H9 (cell line): ENCODE measurements at regions not wholly inside any gene's neighbourhood (a gene's known extent, or its start where the extent isn't known, plus 50 kb on each side); places are given as distances from the start of the nearest gene placed in this dataset.

Experiments used
- DNase-seq: peaks from one replicate; pipeline ENCODE4 v3.0.0-alpha.2; 2017
- H2AFZ ChIP-seq: one replicate; pipeline ENCODE4 v1.6.1; 2013; ENCODE audit warnings: mild to moderate bottlenecking, low read length, control low read depth, moderate library complexity
- H2AK5ac ChIP-seq: 2 replicates; pipeline ENCODE4 v1.6.1; 2013; ENCODE audit warnings: low read length, control low read depth, mixed read lengths; ENCODE audit not compliant: insufficient read length
- H2BK120ac ChIP-seq: one replicate; pipeline ENCODE4 v1.6.1; 2013; ENCODE audit warnings: low read depth, mild to moderate bottlenecking, low read length, control low read depth, inconsistent platforms; ENCODE audit not compliant: poor library complexity, severe bottlenecking
- H2BK12ac ChIP-seq: 2 replicates; pipeline ENCODE4 v1.6.1; 2013; ENCODE audit warnings: low read length, control low read depth, mixed read lengths, low read depth; ENCODE audit not compliant: insufficient read length
- H2BK15ac ChIP-seq: 2 replicates; pipeline ENCODE4 v1.6.1; 2013; ENCODE audit warnings: low read depth, low read length, control low read depth
- H2BK20ac ChIP-seq: one replicate; pipeline ENCODE4 v1.6.1; 2013; ENCODE audit warnings: low read depth, mild to moderate bottlenecking, low read length, control low read depth, inconsistent platforms; ENCODE audit not compliant: poor library complexity, severe bottlenecking
- H2BK5ac ChIP-seq: 2 replicates; pipeline ENCODE4 v1.6.1; 2013; ENCODE audit warnings: low read length, control low read depth, mixed read lengths; ENCODE audit not compliant: insufficient read length
- H3K14ac ChIP-seq: 2 replicates; pipeline ENCODE4 v1.6.1; 2013; ENCODE audit warnings: low read length, control low read depth; ENCODE audit not compliant: insufficient read depth
- H3K18ac ChIP-seq: 2 replicates; pipeline ENCODE4 v1.6.1; 2013; ENCODE audit warnings: low read depth, mild to moderate bottlenecking, mixed read lengths, low read length, control low read depth; ENCODE audit not compliant: insufficient read length
- H3K23ac ChIP-seq: 2 replicates; pipeline ENCODE4 v1.6.1; 2013; ENCODE audit warnings: low read length, control low read depth, mixed read lengths, low read depth; ENCODE audit not compliant: insufficient read length
- H3K23me2 ChIP-seq: 2 replicates; pipeline ENCODE4 v1.6.1; 2013; ENCODE audit warnings: low read depth, mild to moderate bottlenecking, mixed read lengths, low read length, control low read depth; ENCODE audit not compliant: insufficient read length, poor library complexity, severe bottlenecking
- H3K27ac ChIP-seq: 2 replicates; pipeline ENCODE4 v1.5.1; 2013; ENCODE audit warnings: low read length, control low read depth, mixed read lengths, low read depth; ENCODE audit not compliant: insufficient read length
- H3K27me3 ChIP-seq: 2 replicates; pipeline ENCODE4 v1.6.1; 2013; ENCODE audit warnings: low read length, control low read depth, inconsistent platforms; ENCODE audit not compliant: insufficient read depth
- H3K4ac ChIP-seq: 2 replicates; pipeline ENCODE4 v1.6.1; 2013; ENCODE audit warnings: low read depth, mild to moderate bottlenecking, control low read depth, inconsistent platforms, low read length, moderate library complexity
- H3K4me1 ChIP-seq: 2 replicates; pipeline ENCODE4 v1.6.1; 2013; ENCODE audit warnings: low read length, control low read depth, inconsistent platforms; ENCODE audit not compliant: insufficient read depth
- H3K4me2 ChIP-seq: 2 replicates; pipeline ENCODE4 v1.6.1; 2013; ENCODE audit warnings: low read length, control low read depth, mixed read lengths; ENCODE audit not compliant: insufficient read length, insufficient read depth
- H3K56ac ChIP-seq: 2 replicates; pipeline ENCODE4 v1.6.1; 2013; ENCODE audit warnings: low read depth, mild to moderate bottlenecking, mixed read lengths, low read length, control low read depth; ENCODE audit not compliant: insufficient read length
- H3K79me1 ChIP-seq: 2 replicates; pipeline ENCODE4 v1.6.1; 2013; ENCODE audit warnings: low read depth, mild to moderate bottlenecking, moderate library complexity, low read length, control low read depth, inconsistent platforms; ENCODE audit not compliant: insufficient read depth, poor library complexity, severe bottlenecking
- H3K79me2 ChIP-seq: 2 replicates; pipeline ENCODE4 v1.6.1; 2013; ENCODE audit warnings: low read length, control low read depth, inconsistent platforms; ENCODE audit not compliant: insufficient read depth
- H3K9ac ChIP-seq: 2 replicates; pipeline ENCODE4 v1.6.1; 2013; ENCODE audit warnings: low read length, control low read depth, mixed read lengths; ENCODE audit not compliant: insufficient read length; ENCODE audit errors: extremely low read depth
- H3K9me3 ChIP-seq: one replicate; pipeline ENCODE4 v1.6.1; 2013; ENCODE audit warnings: low read depth, low read length, inconsistent platforms; ENCODE audit not compliant: control insufficient read depth
- H3T11ph ChIP-seq: one replicate; pipeline ENCODE4 v1.6.1; 2013; ENCODE audit warnings: mild to moderate bottlenecking, low read length, control low read depth, inconsistent platforms
- H4K20me1 ChIP-seq: one replicate; pipeline ENCODE4 v1.6.1; 2013; ENCODE audit not compliant: control insufficient read depth, insufficient read length, insufficient read depth
- H4K5ac ChIP-seq: 2 replicates; pipeline ENCODE4 v1.6.1; 2013; ENCODE audit warnings: low read depth, mild to moderate bottlenecking, mixed read lengths, low read length, control low read depth; ENCODE audit not compliant: insufficient read length
- H4K8ac ChIP-seq: replicated peaks from 2 replicates; pipeline ENCODE4 v1.6.1; 2013; ENCODE audit warnings: low read length, control low read depth, mixed read lengths, low read depth; ENCODE audit not compliant: insufficient read length
- H4K91ac ChIP-seq: 2 replicates; pipeline ENCODE4 v1.6.1; 2013; ENCODE audit warnings: low read depth, mild to moderate bottlenecking, moderate library complexity, mixed read lengths, low read length, control low read depth; ENCODE audit not compliant: insufficient read length
- H3K27ac Mint-ChIP-seq, 3 experiments: 2 replicates in 2 of 3; 3 replicates in 1 of 3; pipeline ENCODE4 v1.8.0; 2020 to 2021; ENCODE audit warnings: mixed read lengths in 3 of 3, mild to moderate bottlenecking in 1 of 3, moderate library complexity in 1 of 3
- H3K27me3 Mint-ChIP-seq: 2 replicates; pipeline ENCODE4 v1.8.0; 2021; ENCODE audit warnings: low read depth, mild to moderate bottlenecking, moderate library complexity, mixed read lengths
- H3K36me3 Mint-ChIP-seq, 3 experiments: 2 replicates in 2 of 3; 3 replicates in 1 of 3; pipeline ENCODE4 v1.8.0; 2020 to 2021; ENCODE audit warnings: low read depth in 3 of 3, mixed read lengths in 3 of 3; ENCODE audit not compliant: insufficient read depth in 1 of 3
- H3K4me1 Mint-ChIP-seq, 2 experiments: 2 replicates each; pipeline ENCODE4 v1.8.0; 2020; ENCODE audit warnings: mixed read lengths in 2 of 2
- H3K4me3 Mint-ChIP-seq, 2 experiments: 2 replicates in 1 of 2; 3 replicates in 1 of 2; pipeline ENCODE4 v1.8.0; 2020 to 2021; ENCODE audit warnings: mild to moderate bottlenecking in 2 of 2, mixed read lengths in 2 of 2, moderate library complexity in 1 of 2
- H3K9me3 Mint-ChIP-seq, 2 experiments: 2 replicates in 1 of 2; 3 replicates in 1 of 2; pipeline ENCODE4 v1.8.0; 2020; ENCODE audit warnings: mild to moderate bottlenecking in 2 of 2, mixed read lengths in 2 of 2, moderate library complexity in 1 of 2
- WGBS: extraction: QIAGEN DNeasy Blood & Tissue Kit; methylation state at CpG from one replicate; pipeline ENCODE4 v1.1.7; 2013; ENCODE audit warnings: missing lambda C conversion rate, low lambda C conversion rate, mixed read lengths; ENCODE audit not compliant: insufficient read length; ENCODE audit errors: extremely low coverage; 5-methylcytosine and 5-hydroxymethylcytosine counted together
- TF ChIP-seq, protein P1 (sequence below): fragments of 200-600 bp; sonication (generic); conservative IDR thresholded peaks from 3 replicates; pipeline ENCODE4 v1.8.0; 2021; ENCODE audit warnings: antibody characterized with exemption, mild to moderate bottlenecking

DNA sequence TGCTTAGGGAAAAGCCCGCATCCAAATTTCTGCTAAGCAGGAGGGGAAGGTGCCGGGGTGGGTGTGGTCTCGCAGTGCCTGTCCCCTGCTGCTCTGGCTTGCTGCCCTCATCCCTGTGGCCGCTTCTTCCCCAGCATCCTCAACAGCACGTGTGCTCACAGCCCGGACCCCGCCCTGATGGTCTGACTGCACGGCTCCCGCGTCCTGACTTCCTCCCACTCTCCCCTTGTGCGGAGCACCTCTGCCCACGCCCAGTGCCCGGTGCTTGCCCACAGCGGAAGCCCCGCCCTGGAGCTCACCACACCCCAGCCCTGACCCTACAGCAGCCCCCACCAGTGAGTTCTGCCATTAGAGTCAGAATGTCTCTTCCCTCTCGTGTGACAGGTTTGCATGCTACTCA lies 277.9 kb downstream of the NDUFA10 start:
- no peak overlapping the region for H2BK12ac ChIP-seq

More for the DNA sequence above, 277.9 kb downstream of the NDUFA10 start:
- Histone ChIP-seq H3K79me1 (no peaks in the 10 kb centered on the region), H2BK20ac (no peak overlapping the region), H3K14ac (no peak overlapping the region; the same call in 1 of the 2 replicates), H3K79me2 (no peaks in the 10 kb centered on the region), H3K56ac (no peak overlapping the region), H3K23me2 (no peaks in the 10 kb centered on the region), H3K4me1 (no peaks in the 10 kb centered on the region), H3K23ac (no peak overlapping the region), H2BK15ac (no peak overlapping the region), H3T11ph (no peak overlapping the region), H3K27ac (no peak overlapping the region), H3K18ac (no peak overlapping the region), H2BK120ac (no peak overlapping the region), H3K4me2 (no peak overlapping the region), H3K9ac (no peak overlapping the region), H3K9me3 (no peaks in the 10 kb centered on the region), H2AK5ac (no peak overlapping the region), H2BK5ac (no peak overlapping the region), H4K8ac (no peak overlapping the region), H4K5ac (no peak overlapping the region), H3K27me3 (no peaks in the 10 kb centered on the region), H3K4ac (no peak overlapping the region), H2AFZ (no peak overlapping the region), H4K91ac (no peak overlapping the region), H4K20me1 (no peaks in the 10 kb centered on the region)
- no peak for DNase-seq
- peaks cover 6% of the 10 kb centered on the region; the same call in 1 of the 2 replicates for H3K27me3 Mint-ChIP-seq
- H3K9me3 Mint-ChIP-seq = no peaks in the 10 kb centered on the region
- H3K36me3 Mint-ChIP-seq = no peaks in the 10 kb centered on the region
- H3K4me1 Mint-ChIP-seq = peaks cover 5 to 7% of the 10 kb centered on the region in 2 experiments
- WGBS = no CpG with 5 or more reads among the region's 16 CpGs
- H3K27ac Mint-ChIP-seq = no peak overlapping the region
- TF ChIP-seq, protein P1, sequence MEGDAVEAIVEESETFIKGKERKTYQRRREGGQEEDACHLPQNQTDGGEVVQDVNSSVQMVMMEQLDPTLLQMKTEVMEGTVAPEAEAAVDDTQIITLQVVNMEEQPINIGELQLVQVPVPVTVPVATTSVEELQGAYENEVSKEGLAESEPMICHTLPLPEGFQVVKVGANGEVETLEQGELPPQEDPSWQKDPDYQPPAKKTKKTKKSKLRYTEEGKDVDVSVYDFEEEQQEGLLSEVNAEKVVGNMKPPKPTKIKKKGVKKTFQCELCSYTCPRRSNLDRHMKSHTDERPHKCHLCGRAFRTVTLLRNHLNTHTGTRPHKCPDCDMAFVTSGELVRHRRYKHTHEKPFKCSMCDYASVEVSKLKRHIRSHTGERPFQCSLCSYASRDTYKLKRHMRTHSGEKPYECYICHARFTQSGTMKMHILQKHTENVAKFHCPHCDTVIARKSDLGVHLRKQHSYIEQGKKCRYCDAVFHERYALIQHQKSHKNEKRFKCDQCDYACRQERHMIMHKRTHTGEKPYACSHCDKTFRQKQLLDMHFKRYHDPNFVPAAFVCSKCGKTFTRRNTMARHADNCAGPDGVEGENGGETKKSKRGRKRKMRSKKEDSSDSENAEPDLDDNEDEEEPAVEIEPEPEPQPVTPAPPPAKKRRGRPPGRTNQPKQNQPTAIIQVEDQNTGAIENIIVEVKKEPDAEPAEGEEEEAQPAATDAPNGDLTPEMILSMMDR = no peak
- no peak overlapping the region for H3K4me3 Mint-ChIP-seq
